ENCODE measurements at regions not wholly inside any gene's neighbourhood (a gene's known extent, or its start where the extent isn't known, plus 50 kb on each side); places are given as distances from the start of the nearest gene placed in this dataset.

- Histone ChIP-seq H2AFZ (ENCODE audit: low read length) (no peak overlapping the region), H3K9ac (ENCODE audit: low read depth, low read length, poor library complexity, severe bottlenecking) (no peak overlapping the region)
- TF ChIP-seq EZH2phosphoT487 (IDR thresholded peaks at IDR 0.05; ENCODE audit: borderline replicate concordance) = no peak
- peak; percentile 68 for TF ChIP-seq CTCF (conservative IDR thresholded peaks at IDR 0.05; ENCODE audit: low read length)
Observed at GRCh38 chr9:75588808-75589207, 301.7 kb upstream of the PCSK5 start.

DNA sequence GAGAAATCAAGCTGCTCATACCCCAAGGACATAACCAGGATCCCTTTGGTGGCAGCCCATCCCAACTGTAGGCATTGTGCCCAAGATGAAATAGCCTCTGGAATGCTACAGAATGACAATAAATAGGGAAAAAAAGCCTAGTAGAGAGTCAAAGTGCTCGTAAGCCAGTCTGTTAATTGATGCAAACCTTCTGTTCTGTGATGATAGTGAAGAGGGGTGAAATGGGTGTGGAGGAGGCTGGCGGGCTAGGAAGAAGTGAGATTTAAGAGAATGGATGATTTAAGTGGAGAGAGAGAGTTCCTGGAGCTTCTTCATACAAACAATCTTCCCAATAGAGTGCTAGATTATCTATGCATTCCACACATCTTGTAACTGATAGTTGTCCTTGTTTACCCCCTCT lies 301.0 kb upstream of the PCSK5 start:
- Histone ChIP-seq H3K9ac (ENCODE audit: low read depth, low read length, poor library complexity, severe bottlenecking) (no peak overlapping the region), H3K79me2 (ENCODE audit: insufficient read depth, low read length) (no peaks in the 10 kb centered on the region), H3K27me3 (ENCODE audit: insufficient read depth, low read length, poor library complexity, severe bottlenecking) (no peaks in the 10 kb centered on the region), H2AFZ (ENCODE audit: low read length) (no peak overlapping the region), H3K9me2 (replicated peaks; ENCODE audit: low read depth, low read length) (no peaks in the 10 kb centered on the region), H3F3A (ENCODE audit: low read depth) (no peaks in the 10 kb centered on the region), H3K4me2 (ENCODE audit: low read depth, low read length, poor library complexity, severe bottlenecking) (no peak overlapping the region), H4K20me1 (ENCODE audit: insufficient read depth, low read length, poor library complexity, severe bottlenecking) (no peaks in the 10 kb centered on the region), H3K4me3 (ENCODE audit: low read length, poor library complexity, severe bottlenecking) (no peak overlapping the region), H3K9me3 (ENCODE audit: insufficient read depth, low read depth, low read length) (no peaks in the 10 kb centered on the region), H3K4me1 (ENCODE audit: insufficient read depth, low read length, poor library complexity, severe bottlenecking) (peaks cover 11% of the 10 kb centered on the region), H3K36me3 (ENCODE audit: insufficient read depth, low read length) (no peaks in the 10 kb centered on the region)
- TF ChIP-seq EZH2phosphoT487 (IDR thresholded peaks at IDR 0.05; ENCODE audit: borderline replicate concordance) (no peak), CTCF (conservative IDR thresholded peaks at IDR 0.05; ENCODE audit: low read length) (no peak)

More at GRCh38 chr9:75588808-75589207, 301.7 kb upstream of the PCSK5 start:
- Histone ChIP-seq H3K9me2 (replicated peaks; ENCODE audit: low read depth, low read length) (no peaks in the 10 kb centered on the region), H3F3A (ENCODE audit: low read depth) (no peaks in the 10 kb centered on the region), H3K4me3 (ENCODE audit: low read length, poor library complexity, severe bottlenecking) (no peak overlapping the region), H3K27me3 (ENCODE audit: insufficient read depth, low read length, poor library complexity, severe bottlenecking) (no peaks in the 10 kb centered on the region), H4K20me1 (ENCODE audit: insufficient read depth, low read length, poor library complexity, severe bottlenecking) (no peaks in the 10 kb centered on the region), H3K79me2 (ENCODE audit: insufficient read depth, low read length) (no peaks in the 10 kb centered on the region), H3K4me1 (ENCODE audit: insufficient read depth, low read length, poor library complexity, severe bottlenecking) (peaks cover 11% of the 10 kb centered on the region), H3K9me3 (ENCODE audit: insufficient read depth, low read depth, low read length) (no peaks in the 10 kb centered on the region), H3K36me3 (ENCODE audit: insufficient read depth, low read length) (no peaks in the 10 kb centered on the region), H3K4me2 (ENCODE audit: low read depth, low read length, poor library complexity, severe bottlenecking) (no peak overlapping the region)

DNA sequence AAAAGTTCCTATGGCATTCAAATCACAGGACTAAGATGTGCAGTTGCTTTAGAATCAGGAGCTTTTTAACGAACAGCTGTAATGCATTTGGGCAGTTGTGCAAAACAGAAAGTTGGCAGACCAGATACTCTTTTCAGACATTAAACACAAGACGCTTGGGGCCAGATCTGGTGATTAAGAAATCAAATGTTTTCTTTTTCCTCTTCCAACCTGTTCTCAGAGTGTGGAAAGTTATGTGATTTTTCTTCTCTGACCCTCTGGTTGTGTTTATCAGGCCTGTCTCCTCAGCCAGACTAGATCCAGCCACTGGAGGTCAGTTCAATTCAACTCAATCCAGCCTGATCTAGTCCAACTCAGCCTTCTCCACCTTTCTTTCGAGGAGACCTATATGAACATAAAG lies 298.5 kb upstream of the PCSK5 start:
- H3K4me1 ChIP-seq (ENCODE audit: insufficient read depth, low read length, poor library complexity, severe bottlenecking) = peaks cover 11% of the 10 kb centered on the region
- H3K9ac ChIP-seq (ENCODE audit: low read depth, low read length, poor library complexity, severe bottlenecking) = no peak overlapping the region
- TF ChIP-seq EZH2phosphoT487 (IDR thresholded peaks at IDR 0.05; ENCODE audit: borderline replicate concordance) (no peak), CTCF (conservative IDR thresholded peaks at IDR 0.05; ENCODE audit: low read length) (no peak)
- no peaks in the 10 kb centered on the region for H4K20me1 ChIP-seq (ENCODE audit: insufficient read depth, low read length, poor library complexity, severe bottlenecking)
- no peaks in the 10 kb centered on the region for H3K79me2 ChIP-seq (ENCODE audit: insufficient read depth, low read length)
- no peak overlapping the region for H2AFZ ChIP-seq (ENCODE audit: low read length)
- H3F3A ChIP-seq (ENCODE audit: low read depth) = no peaks in the 10 kb centered on the region
- no peak overlapping the region for H3K4me2 ChIP-seq (ENCODE audit: low read depth, low read length, poor library complexity, severe bottlenecking)
- no peaks in the 10 kb centered on the region for H3K9me3 ChIP-seq (ENCODE audit: insufficient read depth, low read depth, low read length)
- no peaks in the 10 kb centered on the region for H3K9me2 ChIP-seq (replicated peaks; ENCODE audit: low read depth, low read length)
- no peaks in the 10 kb centered on the region for H3K36me3 ChIP-seq (ENCODE audit: insufficient read depth, low read length)
- H3K27me3 ChIP-seq (ENCODE audit: insufficient read depth, low read length, poor library complexity, severe bottlenecking) = no peaks in the 10 kb centered on the region
- H3K4me3 ChIP-seq (ENCODE audit: low read length, poor library complexity, severe bottlenecking) = no peak overlapping the region

Measured in Loucy (cell line).